Trophoblast cell (in vitro differentiated cells and primary cell): ENCODE measurements at regions not wholly inside any gene's neighbourhood (a gene's known extent, or its start where the extent isn't known, plus 50 kb on each side); places are given as distances from the start of the nearest gene placed in this dataset.

ENCODE experiments used
- DNase-seq, 2 donors: peaks; one replicate each; pipeline ENCODE4 v3.0.0-alpha.2; 2016
- H2AFZ ChIP-seq: 2 replicates; pipeline ENCODE4 v1.6.1; 2013; ENCODE audit warnings: low read length, moderate library complexity, mild to moderate bottlenecking; ENCODE audit not compliant: insufficient read depth, poor library complexity
- H2AK5ac ChIP-seq: 2 replicates; pipeline ENCODE4 v1.6.1; 2013; ENCODE audit warnings: mild to moderate bottlenecking, low read length
- H2BK120ac ChIP-seq: 2 replicates; pipeline ENCODE4 v1.6.1; 2013; ENCODE audit warnings: low read length, mild to moderate bottlenecking, moderate library complexity; ENCODE audit not compliant: insufficient read depth, poor library complexity
- H2BK12ac ChIP-seq: 2 replicates; pipeline ENCODE4 v1.6.1; 2013; ENCODE audit warnings: mild to moderate bottlenecking, low read length, moderate library complexity
- H2BK5ac ChIP-seq: 2 replicates; pipeline ENCODE4 v1.6.1; 2013; ENCODE audit warnings: low read length, low read depth, moderate library complexity, mild to moderate bottlenecking; ENCODE audit not compliant: poor library complexity
- H3K14ac ChIP-seq: 2 replicates; pipeline ENCODE4 v1.6.1; 2013; ENCODE audit warnings: mild to moderate bottlenecking, low read length
- H3K18ac ChIP-seq: 2 replicates; pipeline ENCODE4 v1.6.1; 2013; ENCODE audit warnings: mild to moderate bottlenecking, low read length
- H3K23ac ChIP-seq: 2 replicates; pipeline ENCODE4 v1.6.1; 2013; ENCODE audit warnings: low read length
- H3K27ac ChIP-seq: 2 replicates; pipeline ENCODE4 v1.5.1; 2013; ENCODE audit warnings: low read depth, mild to moderate bottlenecking, inconsistent platforms, low read length, moderate library complexity
- H3K27me3 ChIP-seq: 2 replicates; pipeline ENCODE4 v1.6.1; 2013; ENCODE audit warnings: inconsistent platforms, mild to moderate bottlenecking, low read length, moderate library complexity; ENCODE audit not compliant: insufficient read depth
- H3K36me3 ChIP-seq, 2 experiments: 1 replicate in 1 of 2; 2 replicates in 1 of 2; pipeline ENCODE4 v1.6.1; 2013; ENCODE audit warnings: low read length in 2 of 2, mild to moderate bottlenecking in 2 of 2, moderate library complexity in 1 of 2; ENCODE audit not compliant: insufficient read depth in 2 of 2, control insufficient read depth in 1 of 2
- H3K4ac ChIP-seq: 2 replicates; pipeline ENCODE4 v1.6.1; 2013; ENCODE audit warnings: low read depth, mild to moderate bottlenecking, low read length, moderate library complexity
- H3K4me1 ChIP-seq, 2 experiments: 1 replicate in 1 of 2; 2 replicates in 1 of 2; pipeline ENCODE4 v1.6.1; 2013; ENCODE audit warnings: low read length in 2 of 2, mild to moderate bottlenecking in 2 of 2, moderate library complexity in 1 of 2; ENCODE audit not compliant: insufficient read depth in 2 of 2, control insufficient read depth in 1 of 2
- H3K4me2 ChIP-seq: 2 replicates; pipeline ENCODE4 v1.6.1; 2013; ENCODE audit warnings: inconsistent platforms, mild to moderate bottlenecking, low read length, moderate library complexity
- H3K4me3 ChIP-seq: 2 replicates; pipeline ENCODE4 v1.5.1; 2013; ENCODE audit warnings: mild to moderate bottlenecking, low read depth, low read length, inconsistent platforms
- H3K79me1 ChIP-seq: one replicate; pipeline ENCODE4 v1.6.1; 2013; ENCODE audit warnings: low read length
- H3K79me2 ChIP-seq: 2 replicates; pipeline ENCODE4 v1.6.1; 2013; ENCODE audit warnings: low read length, mild to moderate bottlenecking; ENCODE audit not compliant: control insufficient read depth, insufficient read depth, poor library complexity
- H3K9ac ChIP-seq: 2 replicates; pipeline ENCODE4 v1.6.1; 2013; ENCODE audit warnings: mild to moderate bottlenecking, low read length
- H3K9me3 ChIP-seq: 2 replicates; pipeline ENCODE4 v1.6.1; 2013; ENCODE audit warnings: low read depth, mild to moderate bottlenecking, control low read depth, inconsistent platforms, low read length; ENCODE audit not compliant: insufficient read depth
- H4K12ac ChIP-seq: 2 replicates; pipeline ENCODE4 v1.6.1; 2013; ENCODE audit warnings: low read depth, mild to moderate bottlenecking, low read length, moderate library complexity
- H4K8ac ChIP-seq: 2 replicates; pipeline ENCODE4 v1.6.1; 2013; ENCODE audit warnings: low read depth, mild to moderate bottlenecking, low read length, moderate library complexity
- H4K91ac ChIP-seq: one replicate; pipeline ENCODE4 v1.6.1; 2013; ENCODE audit warnings: low read depth, mild to moderate bottlenecking, low read length, moderate library complexity
- WGBS: extraction: QIAGEN DNeasy Blood & Tissue Kit; methylation state at CpG from one replicate; pipeline ENCODE4 v1.1.7; 2013; ENCODE audit warnings: missing lambda C conversion rate; ENCODE audit not compliant: insufficient read length, insufficient coverage; ENCODE audit errors: extremely low coverage; 5-methylcytosine and 5-hydroxymethylcytosine counted together

GRCh38 chr7:142356166-142356565, 98.3 kb upstream of the PRSS58 start:
- Histone ChIP-seq H3K18ac (no peak overlapping the region), H3K27me3 (no peaks in the 10 kb centered on the region), H2BK12ac (no peak overlapping the region), H2AFZ (no peak overlapping the region), H3K9me3 (peaks cover 2% of the 10 kb centered on the region), H4K12ac (no peak overlapping the region), H3K4ac (no peak overlapping the region), H2BK5ac (no peak overlapping the region), H2BK120ac (no peak overlapping the region), H3K4me1 (no peaks in the 10 kb centered on the region), H3K27ac (no peak overlapping the region), H3K9ac (no peak overlapping the region), H3K36me3 (no peaks in the 10 kb centered on the region), H3K14ac (no peak overlapping the region), H3K23ac (no peak overlapping the region), H3K4me2 (no peak overlapping the region), H4K8ac (no peak overlapping the region), H2AK5ac (no peak overlapping the region), H3K4me3 (no peak overlapping the region), H3K79me1 (no peaks in the 10 kb centered on the region), H3K79me2 (no peaks in the 10 kb centered on the region), H4K91ac (no peak overlapping the region)
- DNase-seq, result no peak
- no CpG with 5 or more reads among the region's 4 CpGs for WGBS

GRCh38 chr7:142355328-142355727, 97.5 kb upstream of the PRSS58 start:
- no peak overlapping the region for H2AK5ac ChIP-seq
- no peaks in the 10 kb centered on the region for H3K27me3 ChIP-seq
- H3K4ac ChIP-seq, result no peak overlapping the region
- no peaks in the 10 kb centered on the region for H3K4me1 ChIP-seq
- H3K23ac ChIP-seq, result no peak overlapping the region
- no peak overlapping the region for H2BK12ac ChIP-seq
- no peaks in the 10 kb centered on the region for H3K36me3 ChIP-seq
- H3K14ac ChIP-seq, result no peak overlapping the region
- no peak overlapping the region for H4K8ac ChIP-seq
- no peak overlapping the region for H3K27ac ChIP-seq
- H3K9ac ChIP-seq, result no peak overlapping the region
- no peaks in the 10 kb centered on the region for H3K79me2 ChIP-seq
- H3K18ac ChIP-seq, result no peak overlapping the region
- no peak overlapping the region for H4K91ac ChIP-seq
- H3K79me1 ChIP-seq, result no peaks in the 10 kb centered on the region
- no peak overlapping the region for H2AFZ ChIP-seq
- H2BK5ac ChIP-seq, result no peak overlapping the region
- H2BK120ac ChIP-seq, result no peak overlapping the region
- H3K4me2 ChIP-seq, result no peak overlapping the region
- DNase-seq, result peak in 1 of 2 donors; percentile 17
- H3K9me3 ChIP-seq, result peaks cover 2% of the 10 kb centered on the region
- H3K4me3 ChIP-seq, result peak overlapping the region; percentile 20
- no CpG with 5 or more reads among the region's 3 CpGs for WGBS
- no peak overlapping the region for H4K12ac ChIP-seq

- no peak overlapping the region for H4K12ac ChIP-seq
- DNase-seq, result no peak
- no peak overlapping the region for H3K23ac ChIP-seq
- no peaks in the 10 kb centered on the region for H3K27me3 ChIP-seq
- no CpG with 5 or more reads among the region's 15 CpGs for WGBS
- no peaks in the 10 kb centered on the region for H3K36me3 ChIP-seq
- H3K27ac ChIP-seq, result no peak overlapping the region
- no peak overlapping the region for H2AFZ ChIP-seq
- no peak overlapping the region for H4K8ac ChIP-seq
- H2BK5ac ChIP-seq, result no peak overlapping the region
- H3K4me2 ChIP-seq, result no peak overlapping the region
- no peak overlapping the region for H3K4me3 ChIP-seq
- no peak overlapping the region for H3K14ac ChIP-seq
- no peak overlapping the region for H4K91ac ChIP-seq
- H3K79me2 ChIP-seq, result no peaks in the 10 kb centered on the region
- peaks cover 2% of the 10 kb centered on the region for H3K9me3 ChIP-seq
- H3K18ac ChIP-seq, result no peak overlapping the region
- no peak overlapping the region for H2AK5ac ChIP-seq
- no peaks in the 10 kb centered on the region for H3K79me1 ChIP-seq
- no peak overlapping the region for H2BK12ac ChIP-seq
- H3K4me1 ChIP-seq, result no peaks in the 10 kb centered on the region
- no peak overlapping the region for H3K9ac ChIP-seq
- no peak overlapping the region for H3K4ac ChIP-seq
- H2BK120ac ChIP-seq, result no peak overlapping the region
These were observed 95.5 kb upstream of the PRSS58 start for GRCh38 chr7:142353147-142354060.

- Histone ChIP-seq H3K4me1 (no peaks in the 10 kb centered on the region), H3K23ac (no peak overlapping the region), H3K27me3 (no peaks in the 10 kb centered on the region), H3K4me3 (no peak overlapping the region), H3K18ac (no peak overlapping the region), H3K27ac (no peak overlapping the region), H3K4me2 (no peak overlapping the region), H3K79me2 (no peaks in the 10 kb centered on the region), H2AK5ac (no peak overlapping the region), H4K8ac (no peak overlapping the region), H3K9ac (no peak overlapping the region), H2AFZ (no peak overlapping the region), H3K14ac (no peak overlapping the region), H2BK5ac (no peak overlapping the region), H3K4ac (no peak overlapping the region), H4K12ac (no peak overlapping the region), H3K36me3 (no peaks in the 10 kb centered on the region), H3K79me1 (no peaks in the 10 kb centered on the region), H3K9me3 (peaks cover 2% of the 10 kb centered on the region), H4K91ac (no peak overlapping the region), H2BK120ac (no peak overlapping the region), H2BK12ac (no peak overlapping the region)
- no CpG with 5 or more reads among the region's 9 CpGs for WGBS
- no peak for DNase-seq
These were observed 94.7 kb upstream of the PRSS58 start for GRCh38 chr7:142352543-142352942.
